HG03280 (cell line): ENCODE measurements at regions not wholly inside any gene's neighbourhood (a gene's known extent, or its start where the extent isn't known, plus 50 kb on each side); places are given as distances from the start of the nearest gene placed in this dataset.
A peak's percentile ranks its signal among the peaks of the same experiment; 100 is the strongest.
"Not testable (repeated sequence)": the region's sequence is repeated elsewhere in the genome, so short reads cannot be mapped to it uniquely, and the experiment has no call there.

ENCODE experiments used
- ATAC-seq: cut with Tn5 transposase; IDR thresholded peaks from one replicate; pipeline ENCODE4 v1.9.1; 2021; ENCODE audit warnings: mild to moderate bottlenecking, moderate library complexity; ENCODE audit not compliant: unreplicated experiment

- peak; percentile 76 for ATAC-seq
Measured at GRCh38 chr2:75432761-75433361, 127.9 kb downstream of the EVA1A start.

GRCh38 chr2:75431763-75432162 lies 129.0 kb downstream of the EVA1A start:
- ATAC-seq = peak; percentile 65

- no peak for ATAC-seq
Measured at GRCh38 chr2:75431276-75431675, 129.5 kb downstream of the EVA1A start.

GRCh38 chr2:75430449-75430848 lies 130.3 kb downstream of the EVA1A start:
- ATAC-seq = not testable (repeated sequence)

DNA sequence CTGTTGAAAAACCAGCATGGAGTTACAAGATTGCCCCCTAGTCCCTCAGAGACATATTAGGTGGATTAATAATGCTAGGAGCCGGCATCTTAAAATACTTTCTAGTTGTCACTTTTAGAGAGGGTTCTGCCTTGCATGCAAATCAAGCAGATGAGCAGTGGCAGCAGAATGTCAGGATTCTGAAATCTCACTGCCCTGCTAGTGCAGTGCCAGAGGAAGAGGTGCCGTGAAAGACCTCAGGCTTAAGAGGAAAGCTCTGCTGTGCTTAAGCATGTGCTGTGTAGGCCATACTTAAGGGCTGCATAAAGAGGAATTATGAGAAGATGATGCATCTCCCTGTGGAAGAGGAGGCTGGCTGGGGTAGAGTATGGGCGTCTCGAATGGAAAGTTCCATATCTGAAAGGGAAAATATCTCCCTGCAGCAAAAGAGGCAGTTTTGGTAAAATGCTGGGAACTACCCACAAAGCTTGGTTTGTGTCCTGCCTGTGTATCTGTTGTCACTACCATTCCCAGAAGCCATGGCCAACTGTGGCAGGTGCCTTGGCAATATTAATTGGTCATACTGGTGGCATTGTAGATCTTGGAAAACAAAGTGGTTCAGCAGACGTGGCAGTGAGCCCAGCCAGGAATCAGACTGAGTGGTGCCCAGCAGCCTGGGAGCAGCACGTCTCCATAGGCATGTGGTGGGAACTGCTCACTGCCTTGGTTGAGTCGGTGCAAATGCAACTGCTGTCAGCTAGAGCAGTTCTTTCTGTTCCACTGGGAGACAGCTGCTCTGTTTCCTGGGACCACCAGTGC lies 131.9 kb downstream of the EVA1A start:
- no peak for ATAC-seq

DNA sequence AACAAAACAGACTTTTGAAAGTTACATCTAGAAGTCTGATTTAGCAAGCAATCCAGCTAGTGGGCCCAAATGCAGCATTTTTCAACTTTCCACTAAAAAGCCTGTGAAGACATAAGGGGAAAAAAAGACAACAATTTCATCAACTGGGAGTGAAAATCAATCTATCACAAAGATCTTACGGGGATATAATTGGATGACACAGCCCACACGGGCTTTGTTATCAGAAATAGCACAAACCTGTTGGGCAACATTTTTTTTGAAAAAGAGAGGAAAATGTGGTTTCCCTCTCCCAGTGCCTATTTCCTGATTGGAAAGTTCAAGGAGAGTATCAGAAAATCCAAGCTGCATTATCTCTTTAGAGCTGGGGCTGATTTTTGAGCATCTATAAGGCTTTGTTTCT lies 132.7 kb downstream of the EVA1A start:
- ATAC-seq = no peak

DNA sequence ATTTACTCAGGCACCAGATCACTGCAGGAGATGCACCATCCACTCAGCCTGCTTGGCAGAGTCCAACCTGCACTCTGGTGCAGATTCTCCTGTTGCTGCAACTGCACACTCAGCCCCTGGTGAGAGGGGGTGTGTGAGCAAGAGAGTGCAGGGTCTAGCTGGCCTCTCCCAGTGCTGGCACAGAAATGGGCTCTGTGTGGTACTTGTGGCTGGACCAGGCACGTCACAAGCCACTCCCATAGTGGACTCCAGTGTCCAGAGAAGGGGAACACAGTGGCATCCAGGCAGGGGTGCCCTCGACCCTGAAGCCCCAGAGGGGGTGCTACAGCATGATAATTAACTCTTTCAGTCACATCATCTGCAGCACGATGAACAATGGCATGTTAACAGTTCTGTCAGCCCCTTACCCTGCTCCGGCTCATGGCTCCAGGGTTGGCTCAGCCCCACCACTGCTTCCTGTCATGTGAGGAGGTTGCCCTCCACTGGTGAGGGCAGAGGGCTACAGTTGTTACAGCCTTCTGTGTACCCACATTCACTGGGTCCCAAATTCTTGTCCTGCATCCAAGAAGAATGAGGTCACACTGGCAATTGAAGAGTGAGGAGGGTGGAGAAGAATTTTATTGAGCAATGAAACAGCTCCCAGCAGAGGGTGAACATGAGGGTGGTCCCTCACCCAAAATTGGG lies 135.7 kb downstream of the EVA1A start:
- ATAC-seq = no peak

DNA sequence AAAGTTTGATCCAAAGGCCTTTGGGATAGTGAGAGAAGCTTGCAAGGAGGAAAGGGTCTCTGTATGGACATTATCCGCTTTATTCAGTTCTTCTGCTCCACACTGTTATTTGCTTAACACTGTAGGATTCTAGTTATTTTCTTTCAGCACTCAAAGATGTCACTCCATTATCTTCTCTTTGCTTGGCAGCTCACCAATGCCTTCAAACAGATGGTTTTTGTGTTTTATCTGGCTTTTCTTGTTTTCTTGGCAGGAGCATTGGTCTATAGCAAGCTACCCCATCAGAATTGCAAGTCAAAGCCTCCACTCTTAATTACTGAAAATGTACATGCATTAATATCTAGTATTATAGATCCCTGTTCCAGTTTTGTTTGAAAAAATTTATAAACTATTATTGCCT lies 138.8 kb downstream of the EVA1A start:
- ATAC-seq = no peak

DNA sequence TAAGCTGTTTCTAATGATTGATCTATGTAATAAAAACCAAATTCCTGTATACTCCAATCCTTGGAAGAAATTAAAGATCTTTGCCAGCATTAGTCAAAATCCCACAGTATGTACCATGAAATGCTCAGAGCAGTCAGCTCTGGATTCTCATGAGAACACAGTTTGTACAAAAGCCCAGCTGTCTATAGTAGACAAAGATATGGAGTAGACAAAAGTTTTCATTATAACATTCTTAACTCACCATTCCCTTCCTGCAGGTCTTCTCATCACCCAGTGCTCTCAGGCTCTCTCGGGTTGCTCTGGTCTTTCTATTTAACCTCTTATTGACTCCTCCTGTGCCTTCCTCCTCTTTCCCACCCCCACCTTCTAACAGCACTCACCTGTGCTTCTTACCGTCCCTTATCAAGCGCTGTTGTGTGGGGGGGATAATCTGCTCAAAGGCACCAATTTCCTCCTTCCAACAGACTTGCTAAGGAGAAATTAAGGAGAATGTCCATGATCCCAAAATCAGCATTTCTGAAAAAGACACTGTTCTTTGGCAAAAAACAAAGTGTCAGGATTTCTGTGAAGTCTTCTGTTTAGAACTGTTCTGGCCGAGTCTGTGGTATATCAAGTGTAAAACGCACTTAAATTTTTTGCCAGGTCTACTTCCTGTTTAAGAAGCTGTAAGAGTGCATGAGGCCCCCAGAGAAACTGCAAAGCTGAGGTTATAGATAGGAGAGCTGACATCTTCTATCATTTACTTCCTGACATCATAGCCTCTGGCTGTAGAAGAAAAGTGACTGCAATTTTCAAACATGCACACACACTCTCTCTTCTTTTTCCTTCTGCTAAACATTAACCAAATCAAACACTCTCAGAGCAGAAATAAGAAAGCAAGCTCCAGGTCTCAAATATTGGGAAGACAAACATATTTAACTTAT lies 144.1 kb downstream of the EVA1A start:
- peak; percentile 67 for ATAC-seq

- ATAC-seq = no peak
Measured at GRCh38 chr2:75415731-75416130, 145.0 kb downstream of the EVA1A start.

- ATAC-seq = no peak
Measured at GRCh38 chr2:75415111-75415626, 145.6 kb downstream of the EVA1A start.

DNA sequence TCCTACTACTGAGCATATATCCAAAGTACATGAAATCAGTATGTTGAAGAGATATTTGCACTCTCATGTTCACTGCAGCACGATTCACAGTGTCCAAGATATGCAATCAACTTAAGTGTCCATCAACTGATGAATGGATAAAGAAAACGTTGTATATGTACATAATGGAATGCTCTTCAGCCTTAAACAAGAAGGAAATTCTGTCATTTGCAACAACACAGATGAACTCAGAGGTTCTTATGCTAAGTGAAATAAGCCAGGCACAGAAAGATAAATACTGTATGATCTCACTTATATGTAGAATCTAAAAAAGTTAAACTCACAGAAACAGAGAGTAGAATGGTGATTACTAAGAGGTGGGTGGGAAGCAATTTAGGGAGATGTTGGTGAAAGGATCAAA lies 149.2 kb downstream of the EVA1A start:
- no peak for ATAC-seq

DNA sequence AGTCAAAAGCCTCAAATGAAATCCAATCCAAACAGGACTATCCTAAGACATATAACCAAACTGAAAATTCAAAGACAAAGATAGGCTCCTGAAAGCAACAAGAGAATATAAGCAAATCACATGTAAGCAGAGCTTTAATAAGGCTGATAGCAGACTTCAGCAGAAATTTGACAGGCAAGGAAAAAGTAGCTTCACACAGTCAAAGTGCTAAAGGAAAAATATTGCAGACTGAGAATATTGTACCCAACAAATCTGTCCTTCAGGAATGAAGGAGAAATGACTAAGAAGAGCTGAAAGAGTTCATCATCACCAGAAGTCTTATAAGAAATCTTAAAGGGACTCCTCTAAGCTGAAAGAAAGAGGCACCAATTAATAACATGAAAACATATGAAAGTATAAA lies 150.0 kb downstream of the EVA1A start:
- no peak for ATAC-seq

DNA sequence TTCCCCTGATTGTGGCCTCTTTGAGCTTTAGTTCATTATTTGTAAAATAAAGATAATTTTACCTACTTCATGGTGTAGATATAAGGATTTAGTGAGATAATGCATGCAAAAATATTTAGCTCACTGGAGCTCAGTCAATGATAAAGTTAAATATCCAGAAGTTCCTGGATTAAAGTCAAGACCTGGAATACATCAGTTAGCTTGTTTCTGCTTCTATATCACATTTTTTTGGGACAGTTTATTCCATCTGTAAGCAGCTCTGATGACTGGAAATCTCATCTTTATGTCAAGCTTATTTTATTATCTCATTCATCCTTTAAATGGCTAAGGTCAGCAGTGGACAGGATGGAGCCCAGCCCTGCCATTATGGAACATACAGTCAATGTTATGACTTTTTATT lies 152.0 kb downstream of the EVA1A start:
- ATAC-seq = no peak

DNA sequence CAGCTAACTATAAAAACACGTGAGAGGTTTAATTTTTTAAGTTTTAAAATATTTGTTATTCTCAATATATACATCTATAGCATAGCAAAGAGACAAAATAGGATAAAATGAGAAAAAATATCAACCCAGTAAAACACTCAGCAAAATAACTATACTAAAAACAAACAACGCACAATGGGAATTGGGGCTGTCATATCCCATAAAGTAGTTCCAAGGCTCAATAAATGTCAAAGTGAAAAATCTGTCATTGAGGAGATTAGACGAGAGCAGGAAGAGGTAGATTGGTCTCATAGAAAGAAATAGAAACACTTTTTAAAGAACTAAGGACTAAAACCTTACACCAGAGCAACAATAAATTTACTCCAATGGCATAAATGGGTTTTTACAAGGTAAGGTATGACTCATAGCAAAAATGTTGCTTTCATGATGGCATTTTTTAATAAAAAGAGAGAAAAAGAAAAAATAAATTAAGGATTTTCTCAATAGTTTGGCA lies 153.7 kb downstream of the EVA1A start:
- ATAC-seq = no peak

DNA sequence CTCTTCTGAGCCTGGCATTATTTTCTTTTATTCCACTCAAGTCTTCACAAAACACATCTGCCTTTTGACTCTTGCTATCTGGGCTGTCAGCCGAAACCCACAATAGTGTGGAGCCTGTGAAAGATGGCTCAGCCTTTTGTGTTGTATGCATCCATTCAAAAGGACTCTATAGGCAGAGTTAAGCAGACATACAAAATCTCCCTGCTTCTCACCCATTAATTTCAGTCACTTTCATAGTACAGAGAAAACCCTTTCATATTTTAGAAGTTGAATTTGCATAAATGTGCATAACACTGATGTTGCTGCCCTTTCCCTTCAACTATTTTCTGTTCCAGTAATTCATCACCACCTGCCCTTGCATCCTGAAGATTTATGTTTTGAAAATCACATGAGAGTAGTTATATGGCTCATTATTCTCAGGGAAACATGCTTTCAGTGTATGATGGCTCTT lies 154.6 kb downstream of the EVA1A start:
- no peak for ATAC-seq

DNA sequence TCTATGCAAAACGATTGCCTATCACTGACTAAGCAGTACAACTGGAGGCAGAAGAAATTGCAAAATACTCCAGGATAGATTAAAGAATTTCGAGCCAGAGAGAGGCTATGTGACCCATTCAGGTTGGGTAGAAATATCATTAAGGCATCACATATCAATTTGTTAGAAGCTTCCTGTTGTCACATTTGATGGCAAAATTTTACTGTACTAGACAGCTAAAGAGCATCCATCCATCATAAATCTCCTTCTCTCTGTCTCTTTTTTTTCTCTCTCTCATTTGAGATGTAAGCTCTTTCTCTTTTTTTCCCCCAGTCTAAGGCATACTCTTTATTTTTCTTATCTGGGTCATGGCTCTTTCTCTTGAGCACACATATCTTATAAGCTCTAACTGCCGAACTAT lies 155.7 kb downstream of the EVA1A start:
- ATAC-seq = no peak

- ATAC-seq = peak; percentile 71
Measured at GRCh38 chr2:75403991-75404428, 156.7 kb downstream of the EVA1A start.

GRCh38 chr2:75396314-75396713 lies 164.4 kb downstream of the EVA1A start:
- no peak for ATAC-seq

DNA sequence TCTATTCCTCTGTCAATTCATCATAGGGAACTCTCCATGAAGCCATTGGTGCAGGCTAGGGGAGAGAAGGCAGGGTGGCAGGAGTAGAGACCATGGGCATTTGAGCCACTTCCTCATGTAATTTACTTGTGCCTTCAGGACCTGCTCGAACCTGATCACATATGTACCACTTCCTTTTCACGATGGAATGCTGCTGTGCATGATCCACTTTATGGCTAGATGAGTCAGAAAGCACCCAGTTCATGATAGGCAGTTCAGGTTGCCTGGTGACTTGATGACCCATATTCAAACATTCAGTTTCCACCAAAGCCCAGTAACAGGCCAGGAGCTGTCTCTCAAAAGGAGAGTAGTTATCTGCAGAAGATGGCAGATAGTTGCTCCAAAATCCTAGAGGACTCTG lies 166.0 kb downstream of the EVA1A start:
- ATAC-seq = not testable (repeated sequence)
